ENCODE measurements at regions not wholly inside any gene's neighbourhood (a gene's known extent, or its start where the extent isn't known, plus 50 kb on each side); places are given as distances from the start of the nearest gene placed in this dataset.

- ATAC-seq (no peak), DNase-seq (ENCODE audit: extremely low read depth in 1 of 4, low spot score in 3 of 4) (no peak), FAIRE-seq (no peak)
- Histone ChIP-seq H3K9ac (ENCODE audit: insufficient read depth in 1 of 2, low read depth in 2 of 2, low read length in 2 of 2) (no peak overlapping the region), H3K9me1 (ENCODE audit: control insufficient read depth, insufficient read depth, low read length) (no peaks in the 10 kb centered on the region), H3K79me2 (ENCODE audit: control insufficient read depth, insufficient read depth, low read length) (no peaks in the 10 kb centered on the region), H3K4me1 (replicated peaks in 1 of 2; ENCODE audit: control insufficient read depth in 2 of 2, insufficient read depth in 2 of 2, low read length in 2 of 2) (no peaks in the 10 kb centered on the region), H3K4me2 (ENCODE audit: insufficient read depth, low read length) (no peak overlapping the region), H3K27ac (ENCODE audit: extremely low read depth, low read depth, low read length) (no peak overlapping the region), H3K27me3 (ENCODE audit: control insufficient read depth in 2 of 2, insufficient read depth in 2 of 2, low read length in 2 of 2) (peaks cover 0 to 8% of the 10 kb centered on the region in 2 experiments; a peak in 2 of 5 replicates), H2AFZ (ENCODE audit: low read depth, low read length) (no peak overlapping the region), H3K36me3 (ENCODE audit: control insufficient read depth, insufficient read depth, low read length) (no peaks in the 10 kb centered on the region), H4K20me1 (replicated peaks; ENCODE audit: control insufficient read depth, insufficient read depth, low read length) (no peaks in the 10 kb centered on the region), H3K9me3 (replicated peaks; ENCODE audit: control insufficient read depth, insufficient read depth, low read depth, low read length) (no peaks in the 10 kb centered on the region), H3K4me3 (no peak overlapping the region)
- POLR2A ChIA-PET: no interaction called here
- intact Hi-C loops (cut with micrococcal nuclease) (no loop called here), in situ Hi-C loops (cut with MboI) (no loop called here)
- no TSS peak for BruUV-seq (replicated peaks)
- TF ChIP-seq KLF1 (tag; IDR thresholded peaks at IDR 0.05) (no peak), HINFP (tag; conservative IDR thresholded peaks at IDR 0.05; ENCODE audit: low read depth) (no peak), ZSCAN29 (IDR thresholded peaks at IDR 0.05) (no peak), TFAM (CRISPR knock-in tag; conservative IDR thresholded peaks at IDR 0.05) (no peak), BCL6 (CRISPR knock-in tag; IDR thresholded peaks at IDR 0.05) (no peak), ZNF316 (IDR thresholded peaks at IDR 0.05) (peak; percentile 51; the same call in 1 of the 2 replicates)
- CTCF ChIA-PET (ENCODE audit: low intra/inter-chr PET ratio): no interaction called here
- WGBS (ENCODE audit: insufficient coverage, low coverage, missing lambda C conversion rate): 0% methylated on average over 1 of the region's 1 CpG
These were observed 297.7 kb upstream of the RAB6C start for GRCh38 chr2:129681788-129682187.
